ENCODE measurements at regions not wholly inside any gene's neighbourhood (a gene's known extent, or its start where the extent isn't known, plus 50 kb on each side); places are given as distances from the start of the nearest gene placed in this dataset.
A peak's percentile ranks its signal among the peaks of the same experiment; 100 is the strongest.

DNA sequence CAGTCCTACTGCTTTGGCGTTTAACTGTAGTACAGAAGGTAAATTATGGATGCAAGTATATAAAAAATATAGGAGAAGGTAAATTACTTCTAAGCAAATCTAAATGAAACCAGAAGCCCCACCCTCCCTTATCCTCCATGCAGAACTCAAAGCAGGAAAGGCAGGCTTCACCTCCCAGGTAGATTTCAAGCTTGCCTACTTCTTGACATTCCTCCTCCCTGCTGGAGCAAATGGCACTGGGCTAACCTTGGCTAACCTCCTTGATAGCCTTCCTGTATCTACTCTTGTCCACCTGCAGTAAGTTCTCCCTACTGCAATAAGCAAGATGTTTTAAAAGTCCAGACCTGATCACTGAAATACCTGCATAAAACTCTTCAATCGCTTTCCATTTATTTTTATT, 396.0 kb downstream of the IRS2 start:
- dilution Hi-C loops (cut with HindIII; ENCODE audit: low sequenced_read_pairs, unreplicated experiment) = no loop called here
- Histone ChIP-seq H3K4me3 (ENCODE audit: insufficient read depth, low read depth, low read length) (no peak overlapping the region), H2AFZ (replicated peaks; ENCODE audit: low read length, poor library complexity) (no peak overlapping the region), H3K56ac (ENCODE audit: extremely low read depth, insufficient read depth, low read length) (no peak overlapping the region), H4K5ac (ENCODE audit: low read depth, low read length) (peak overlapping the region; percentile 42; the same call in 1 of the 2 replicates), H3K27ac (ENCODE audit: insufficient read depth, low read length) (no peak overlapping the region), H2BK5ac (ENCODE audit: low read depth, low read length, poor library complexity, severe bottlenecking) (no peak overlapping the region), H2BK20ac (ENCODE audit: low read depth, low read length) (peak overlapping the region; percentile 78; the same call in 1 of the 2 replicates), H3K9me1 (ENCODE audit: insufficient read depth, low read length) (peaks cover 1% of the 10 kb centered on the region), H2BK15ac (ENCODE audit: low read depth, low read length) (peak overlapping the region; percentile 42; the same call in 1 of the 3 replicates), H3K18ac (ENCODE audit: low read depth, low read length) (peak overlapping the region; percentile 79; the same call in 1 of the 2 replicates), H3K4ac (ENCODE audit: low read depth, low read length) (no peak overlapping the region), H3K14ac (replicated peaks; ENCODE audit: low read depth, low read length) (no peak overlapping the region), H4K91ac (ENCODE audit: insufficient read depth, low read depth, low read length) (no peak overlapping the region), H4K20me1 (ENCODE audit: insufficient read depth, low read length) (no peaks in the 10 kb centered on the region), H3K23ac (ENCODE audit: low read depth, low read length) (no peak overlapping the region), H3K9ac (ENCODE audit: low read depth, low read length) (no peak overlapping the region), H2AK9ac (replicated peaks; ENCODE audit: low read depth, low read length, poor library complexity) (no peak overlapping the region), H3K27me3 (ENCODE audit: control insufficient read depth, insufficient read depth, low read length) (no peaks in the 10 kb centered on the region), H3K4me2 (ENCODE audit: low read depth, low read length) (no peak overlapping the region), H4K8ac (ENCODE audit: low read depth in 2 of 2, low read length in 2 of 2) (no peak overlapping the region), H3K36me3 (ENCODE audit: control insufficient read depth, insufficient read depth, low read length) (no peaks in the 10 kb centered on the region), H2BK120ac (ENCODE audit: low read depth, low read length) (no peak overlapping the region), H2AK5ac (ENCODE audit: low read depth, low read length) (no peak overlapping the region; the same call in none of the 2 replicates), H3K9me3 (ENCODE audit: control insufficient read depth, insufficient read depth, low read length) (no peaks in the 10 kb centered on the region), H3K79me1 (ENCODE audit: low read depth in 1 of 2, low read length in 2 of 2) (no peaks in the 10 kb centered on the region), H3K4me1 (ENCODE audit: control insufficient read depth, insufficient read depth, low read length) (peaks cover 4% of the 10 kb centered on the region)
- in situ Hi-C loops (cut with MboI; ENCODE audit: low sequenced_read_pairs) = no loop called here
- TF ChIP-seq, protein P1, sequence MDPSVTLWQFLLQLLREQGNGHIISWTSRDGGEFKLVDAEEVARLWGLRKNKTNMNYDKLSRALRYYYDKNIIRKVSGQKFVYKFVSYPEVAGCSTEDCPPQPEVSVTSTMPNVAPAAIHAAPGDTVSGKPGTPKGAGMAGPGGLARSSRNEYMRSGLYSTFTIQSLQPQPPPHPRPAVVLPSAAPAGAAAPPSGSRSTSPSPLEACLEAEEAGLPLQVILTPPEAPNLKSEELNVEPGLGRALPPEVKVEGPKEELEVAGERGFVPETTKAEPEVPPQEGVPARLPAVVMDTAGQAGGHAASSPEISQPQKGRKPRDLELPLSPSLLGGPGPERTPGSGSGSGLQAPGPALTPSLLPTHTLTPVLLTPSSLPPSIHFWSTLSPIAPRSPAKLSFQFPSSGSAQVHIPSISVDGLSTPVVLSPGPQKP (IDR thresholded peaks at IDR 0.05; ENCODE audit: borderline replicate concordance, low read depth, low read length) = no peak
- DNase-seq (no peak), ATAC-seq (ENCODE audit: low read depth) (no peak)
- POLR2A ChIA-PET (ENCODE audit: unreplicated experiment) = no interaction called here
- CTCF ChIA-PET = no interaction called here
- intact Hi-C loops (cut with micrococcal nuclease) = loop anchor here (10.0 kb wide), 1 partner anchor 234 kb away; no protein-coding TSS in a partner anchor
- BruUV-seq (replicated peaks) = no TSS peak
- no CpG with 5 or more reads among the region's 2 CpGs for WGBS, 2 experiments (ENCODE audit: extremely low coverage in 2 of 2, insufficient read length in 1 of 2)

Measured in IMR-90 (cell line).